Loucy (cell line): ENCODE measurements at regions not wholly inside any gene's neighbourhood (a gene's known extent, or its start where the extent isn't known, plus 50 kb on each side); places are given as distances from the start of the nearest gene placed in this dataset.

Experiments
- H2AFZ ChIP-seq: fragments of 200-600 bp; sonication (generic); 2 replicates; pipeline ENCODE4 v1.6.0; 2016; ENCODE audit warnings: antibody characterized with exemption, mild to moderate bottlenecking, low read length, moderate library complexity
- H3F3A ChIP-seq: fragments of 200-600 bp; 2 replicates; pipeline ENCODE4 v1.6.0; 2016; ENCODE audit warnings: antibody characterized with exemption, low read depth, mild to moderate bottlenecking
- H3K27me3 ChIP-seq: fragments of 200-600 bp; sonication (generic); 2 replicates; pipeline ENCODE4 v1.6.1; 2014; ENCODE audit warnings: low read length, mild to moderate bottlenecking; ENCODE audit not compliant: insufficient read depth, poor library complexity, severe bottlenecking
- H3K36me3 ChIP-seq: fragments of 200-600 bp; sonication (generic); 2 replicates; pipeline ENCODE4 v1.6.1; 2016; ENCODE audit warnings: low read length; ENCODE audit not compliant: insufficient read depth
- H3K4me1 ChIP-seq: fragments of 200-600 bp; sonication (generic); 2 replicates; pipeline ENCODE4 v1.5.1; 2014; ENCODE audit warnings: low read length, mild to moderate bottlenecking; ENCODE audit not compliant: insufficient read depth, poor library complexity, severe bottlenecking
- H3K4me2 ChIP-seq: fragments of 200-600 bp; sonication (generic); 2 replicates; pipeline ENCODE4 v1.6.0; 2014; ENCODE audit warnings: antibody characterized with exemption, low read length, low read depth, mild to moderate bottlenecking; ENCODE audit not compliant: poor library complexity, severe bottlenecking
- H3K4me3 ChIP-seq: fragments of 200-600 bp; sonication (generic); 2 replicates; pipeline ENCODE4 v1.5.1; 2014; ENCODE audit warnings: low read length, mild to moderate bottlenecking, mixed read lengths; ENCODE audit not compliant: poor library complexity, severe bottlenecking
- H3K79me2 ChIP-seq: fragments of 200-600 bp; sonication (generic); 2 replicates; pipeline ENCODE4 v1.6.1; 2014; ENCODE audit warnings: low read length; ENCODE audit not compliant: insufficient read depth
- H3K9ac ChIP-seq: fragments of 200-600 bp; sonication (generic); 2 replicates; pipeline ENCODE4 v1.6.0; 2014; ENCODE audit warnings: mild to moderate bottlenecking, low read depth, low read length, moderate library complexity; ENCODE audit not compliant: poor library complexity, severe bottlenecking
- H3K9me2 ChIP-seq: fragments of 200-600 bp; sonication (generic); replicated peaks from 2 replicates; pipeline ENCODE4 v1.6.1; 2016; ENCODE audit warnings: low read depth, low read length, mixed read lengths
- H3K9me3 ChIP-seq: fragments of 200-600 bp; sonication (generic); 2 replicates; pipeline ENCODE4 v1.6.1; 2014; ENCODE audit warnings: mild to moderate bottlenecking, antibody characterized with exemption, low read length, low read depth; ENCODE audit not compliant: insufficient read depth
- H4K20me1 ChIP-seq: fragments of 200-600 bp; sonication (generic); 2 replicates; pipeline ENCODE4 v1.6.0; 2014; ENCODE audit warnings: antibody characterized with exemption, low read length, mild to moderate bottlenecking; ENCODE audit not compliant: insufficient read depth, poor library complexity, severe bottlenecking
- EZH2phosphoT487 ChIP-seq: fragments of 200-600 bp; IDR thresholded peaks from 2 replicates; pipeline ENCODE4 v1.6.1; 2018; ENCODE audit warnings: antibody characterized with exemption, mild to moderate bottlenecking, moderate library complexity, borderline replicate concordance
- TF ChIP-seq, protein P1 (sequence below): fragments of 200-600 bp; sonication (generic); conservative IDR thresholded peaks from 2 replicates; pipeline ENCODE4 v1.5.1; 2014; ENCODE audit warnings: mild to moderate bottlenecking, antibody characterized with exemption, low read length

- Histone ChIP-seq H3F3A (no peaks in the 10 kb centered on the region), H3K79me2 (no peaks in the 10 kb centered on the region), H3K9ac (no peak overlapping the region), H2AFZ (no peak overlapping the region), H3K9me2 (no peaks in the 10 kb centered on the region), H4K20me1 (no peaks in the 10 kb centered on the region), H3K36me3 (no peaks in the 10 kb centered on the region), H3K4me3 (no peak overlapping the region), H3K4me2 (no peak overlapping the region), H3K9me3 (no peaks in the 10 kb centered on the region), H3K27me3 (no peaks in the 10 kb centered on the region), H3K4me1 (peaks cover 7% of the 10 kb centered on the region)
- TF ChIP-seq, protein P1, sequence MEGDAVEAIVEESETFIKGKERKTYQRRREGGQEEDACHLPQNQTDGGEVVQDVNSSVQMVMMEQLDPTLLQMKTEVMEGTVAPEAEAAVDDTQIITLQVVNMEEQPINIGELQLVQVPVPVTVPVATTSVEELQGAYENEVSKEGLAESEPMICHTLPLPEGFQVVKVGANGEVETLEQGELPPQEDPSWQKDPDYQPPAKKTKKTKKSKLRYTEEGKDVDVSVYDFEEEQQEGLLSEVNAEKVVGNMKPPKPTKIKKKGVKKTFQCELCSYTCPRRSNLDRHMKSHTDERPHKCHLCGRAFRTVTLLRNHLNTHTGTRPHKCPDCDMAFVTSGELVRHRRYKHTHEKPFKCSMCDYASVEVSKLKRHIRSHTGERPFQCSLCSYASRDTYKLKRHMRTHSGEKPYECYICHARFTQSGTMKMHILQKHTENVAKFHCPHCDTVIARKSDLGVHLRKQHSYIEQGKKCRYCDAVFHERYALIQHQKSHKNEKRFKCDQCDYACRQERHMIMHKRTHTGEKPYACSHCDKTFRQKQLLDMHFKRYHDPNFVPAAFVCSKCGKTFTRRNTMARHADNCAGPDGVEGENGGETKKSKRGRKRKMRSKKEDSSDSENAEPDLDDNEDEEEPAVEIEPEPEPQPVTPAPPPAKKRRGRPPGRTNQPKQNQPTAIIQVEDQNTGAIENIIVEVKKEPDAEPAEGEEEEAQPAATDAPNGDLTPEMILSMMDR = no peak
- TF ChIP-seq EZH2phosphoT487 = no peak
Observed at GRCh38 chr2:129071531-129071930, 752.9 kb upstream of the HS6ST1 start.

DNA sequence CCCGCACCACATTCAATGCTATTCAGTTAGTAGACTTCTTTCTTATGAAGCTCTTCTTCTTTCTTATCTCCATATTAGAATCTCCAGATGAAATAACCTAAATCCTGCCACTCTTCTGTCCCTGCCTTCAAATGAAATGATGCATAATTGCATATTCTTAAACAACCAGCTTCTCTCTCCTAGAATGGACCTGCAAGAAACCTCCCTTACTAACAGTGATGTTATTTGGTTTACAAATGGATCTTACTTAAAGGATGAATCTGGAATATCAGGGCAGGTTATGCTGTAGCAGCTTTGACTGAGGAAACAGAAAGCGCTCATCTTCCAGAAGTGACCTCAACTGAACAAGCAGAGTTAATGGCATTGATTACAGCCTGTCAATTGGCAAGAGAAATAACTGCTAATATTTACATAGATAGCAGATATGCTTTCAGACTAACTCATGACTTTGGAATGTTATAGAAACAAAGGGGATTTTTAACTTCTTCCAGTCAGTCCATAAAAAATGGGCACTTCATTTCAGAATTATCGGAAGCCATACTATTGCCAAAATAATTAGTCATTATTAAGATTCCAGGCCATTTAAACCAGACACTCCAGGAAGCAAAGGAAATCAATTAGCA, 755.7 kb upstream of the HS6ST1 start:
- H3K9me2 ChIP-seq = no peaks in the 10 kb centered on the region
- H3K9me3 ChIP-seq = no peaks in the 10 kb centered on the region
- no peaks in the 10 kb centered on the region for H4K20me1 ChIP-seq
- TF ChIP-seq, protein P1 = no peak
- no peak for TF ChIP-seq EZH2phosphoT487
- no peaks in the 10 kb centered on the region for H3F3A ChIP-seq
- H3K4me1 ChIP-seq = peaks cover 7% of the 10 kb centered on the region
- no peaks in the 10 kb centered on the region for H3K79me2 ChIP-seq
- no peaks in the 10 kb centered on the region for H3K36me3 ChIP-seq
- no peaks in the 10 kb centered on the region for H3K27me3 ChIP-seq
- no peak overlapping the region for H2AFZ ChIP-seq
- no peak overlapping the region for H3K4me2 ChIP-seq
- H3K4me3 ChIP-seq = no peak overlapping the region
- no peak overlapping the region for H3K9ac ChIP-seq

- no peaks in the 10 kb centered on the region for H3K79me2 ChIP-seq
- H3K4me2 ChIP-seq = no peak overlapping the region
- TF ChIP-seq, protein P1 = no peak
- TF ChIP-seq EZH2phosphoT487 = no peak
- H3F3A ChIP-seq = no peaks in the 10 kb centered on the region
- no peak overlapping the region for H3K9ac ChIP-seq
- no peaks in the 10 kb centered on the region for H3K27me3 ChIP-seq
- H3K9me3 ChIP-seq = no peaks in the 10 kb centered on the region
- no peaks in the 10 kb centered on the region for H4K20me1 ChIP-seq
- H3K36me3 ChIP-seq = no peaks in the 10 kb centered on the region
- no peak overlapping the region for H2AFZ ChIP-seq
- H3K4me3 ChIP-seq = no peak overlapping the region
- no peaks in the 10 kb centered on the region for H3K9me2 ChIP-seq
- peaks cover 10% of the 10 kb centered on the region for H3K4me1 ChIP-seq
Observed at GRCh38 chr2:129078548-129078947, 759.9 kb upstream of the HS6ST1 start.
